ENCODE measurements at regions not wholly inside any gene's neighbourhood (a gene's known extent, or its start where the extent isn't known, plus 50 kb on each side); places are given as distances from the start of the nearest gene placed in this dataset.

- Histone ChIP-seq H3K27ac (no peak overlapping the region), H3K9me3 (ENCODE audit: low read depth) (no peaks in the 10 kb centered on the region), H3K4me3 (no peak overlapping the region), H3K4me1 (ENCODE audit: low read depth) (no peaks in the 10 kb centered on the region), H3K36me3 (no peaks in the 10 kb centered on the region), H3K27me3 (peaks cover 10% of the 10 kb centered on the region)
- no peak for TF ChIP-seq CTCF (IDR thresholded peaks at IDR 0.05; ENCODE audit: low read depth, low read length)
- peak in 1 of 2 donors; percentile 48 for DNase-seq (ENCODE audit: low read depth in 1 of 2, low spot score in 1 of 2)
Observed at GRCh38 chr4:41339812-41340809, 83.4 kb downstream of the UCHL1 start.

GRCh38 chr4:41346306-41347061 lies 89.8 kb downstream of the UCHL1 start:
- Histone ChIP-seq H3K27ac (no peak overlapping the region), H3K27me3 (peaks cover 6% of the 10 kb centered on the region), H3K4me1 (ENCODE audit: low read depth) (no peaks in the 10 kb centered on the region), H3K9me3 (ENCODE audit: low read depth) (no peaks in the 10 kb centered on the region), H3K36me3 (no peaks in the 10 kb centered on the region), H3K4me3 (no peak overlapping the region)
- no peak for TF ChIP-seq CTCF (IDR thresholded peaks at IDR 0.05; ENCODE audit: low read depth, low read length)
- DNase-seq (ENCODE audit: low read depth in 1 of 2, low spot score in 1 of 2), result no peak

- Histone ChIP-seq H3K27ac (no peak overlapping the region), H3K27me3 (peaks cover 6% of the 10 kb centered on the region), H3K36me3 (no peaks in the 10 kb centered on the region), H3K4me3 (no peak overlapping the region), H3K9me3 (ENCODE audit: low read depth) (no peaks in the 10 kb centered on the region), H3K4me1 (ENCODE audit: low read depth) (no peaks in the 10 kb centered on the region)
- no peak for TF ChIP-seq CTCF (IDR thresholded peaks at IDR 0.05; ENCODE audit: low read depth, low read length)
- no peak for DNase-seq (ENCODE audit: low read depth in 1 of 2, low spot score in 1 of 2)
Observed at GRCh38 chr4:41349021-41349420, 92.3 kb downstream of the UCHL1 start.

- H3K4me1 ChIP-seq (ENCODE audit: low read depth), result no peaks in the 10 kb centered on the region
- no peak for DNase-seq (ENCODE audit: low read depth in 1 of 2, low spot score in 1 of 2)
- no peaks in the 10 kb centered on the region for H3K36me3 ChIP-seq
- no peak overlapping the region for H3K27ac ChIP-seq
- H3K27me3 ChIP-seq, result peaks cover 67% of the 10 kb centered on the region
- H3K9me3 ChIP-seq (ENCODE audit: low read depth), result no peaks in the 10 kb centered on the region
- peak; percentile 2 for TF ChIP-seq CTCF (IDR thresholded peaks at IDR 0.05; ENCODE audit: low read depth, low read length)
- H3K4me3 ChIP-seq, result no peak overlapping the region
Observed at GRCh38 chr4:41358647-41359421, 102.1 kb downstream of the UCHL1 start.

GRCh38 chr4:41359422-41359775 lies 102.7 kb downstream of the UCHL1 start:
- DNase-seq (ENCODE audit: low read depth in 1 of 2, low spot score in 1 of 2), result no peak
- TF ChIP-seq CTCF (IDR thresholded peaks at IDR 0.05; ENCODE audit: low read depth, low read length), result no peak
- no peaks in the 10 kb centered on the region for H3K36me3 ChIP-seq

More at GRCh38 chr4:41359422-41359775, 102.7 kb downstream of the UCHL1 start:
- Histone ChIP-seq H3K27me3 (peaks cover 73% of the 10 kb centered on the region), H3K4me1 (ENCODE audit: low read depth) (no peaks in the 10 kb centered on the region), H3K9me3 (ENCODE audit: low read depth) (no peaks in the 10 kb centered on the region), H3K4me3 (no peak overlapping the region), H3K27ac (no peak overlapping the region)

Measured in cardiac muscle cell (in vitro differentiated cells and primary cell).